ENCODE measurements at regions not wholly inside any gene's neighbourhood (a gene's known extent, or its start where the extent isn't known, plus 50 kb on each side); places are given as distances from the start of the nearest gene placed in this dataset.

DNA sequence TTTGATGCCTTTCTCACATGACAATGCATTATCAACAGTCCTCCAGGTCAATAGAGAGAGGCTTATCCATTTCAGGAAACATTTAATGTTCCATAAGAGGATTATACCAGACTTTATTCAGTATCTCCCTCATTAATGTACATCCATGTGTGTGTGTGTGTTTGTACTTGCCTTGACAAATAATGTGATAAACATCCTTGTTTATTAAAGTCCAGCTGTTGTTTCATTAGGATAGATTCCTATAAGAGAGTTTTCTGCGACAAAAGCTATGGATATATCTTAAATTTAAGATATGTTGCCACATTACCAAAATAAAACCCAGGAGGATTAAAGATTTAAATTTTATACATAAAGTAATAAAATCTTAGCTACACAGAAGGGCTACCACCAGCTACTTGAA lies 492.6 kb downstream of the TOX3 start:
- no peaks in the 10 kb centered on the region for H3K4me1 ChIP-seq (ENCODE audit: insufficient read depth, low read length)
- no peak for DNase-seq (ENCODE audit: insufficient read length, low spot score, missing footprints)
- H2AFZ ChIP-seq (ENCODE audit: low read length) = no peak overlapping the region
- H3K27ac ChIP-seq (ENCODE audit: low read depth, low read length) = no peak overlapping the region
- no peaks in the 10 kb centered on the region for H3K9me3 ChIP-seq (ENCODE audit: low read depth, low read length)
- H4K20me1 ChIP-seq (ENCODE audit: insufficient read depth, low read length) = no peaks in the 10 kb centered on the region
- H3K4me3 ChIP-seq (ENCODE audit: insufficient read depth, low read length) = no peak overlapping the region
- H3K27me3 ChIP-seq (ENCODE audit: insufficient read depth, low read length) = no peaks in the 10 kb centered on the region
- H3K4me2 ChIP-seq (ENCODE audit: insufficient read depth, low read length) = no peak overlapping the region
- TF ChIP-seq, protein P1, sequence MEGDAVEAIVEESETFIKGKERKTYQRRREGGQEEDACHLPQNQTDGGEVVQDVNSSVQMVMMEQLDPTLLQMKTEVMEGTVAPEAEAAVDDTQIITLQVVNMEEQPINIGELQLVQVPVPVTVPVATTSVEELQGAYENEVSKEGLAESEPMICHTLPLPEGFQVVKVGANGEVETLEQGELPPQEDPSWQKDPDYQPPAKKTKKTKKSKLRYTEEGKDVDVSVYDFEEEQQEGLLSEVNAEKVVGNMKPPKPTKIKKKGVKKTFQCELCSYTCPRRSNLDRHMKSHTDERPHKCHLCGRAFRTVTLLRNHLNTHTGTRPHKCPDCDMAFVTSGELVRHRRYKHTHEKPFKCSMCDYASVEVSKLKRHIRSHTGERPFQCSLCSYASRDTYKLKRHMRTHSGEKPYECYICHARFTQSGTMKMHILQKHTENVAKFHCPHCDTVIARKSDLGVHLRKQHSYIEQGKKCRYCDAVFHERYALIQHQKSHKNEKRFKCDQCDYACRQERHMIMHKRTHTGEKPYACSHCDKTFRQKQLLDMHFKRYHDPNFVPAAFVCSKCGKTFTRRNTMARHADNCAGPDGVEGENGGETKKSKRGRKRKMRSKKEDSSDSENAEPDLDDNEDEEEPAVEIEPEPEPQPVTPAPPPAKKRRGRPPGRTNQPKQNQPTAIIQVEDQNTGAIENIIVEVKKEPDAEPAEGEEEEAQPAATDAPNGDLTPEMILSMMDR (IDR thresholded peaks at IDR 0.05; ENCODE audit: extremely low read depth, low read depth, low read length) = no peak
- H3K36me3 ChIP-seq (ENCODE audit: insufficient read depth, low read length) = no peaks in the 10 kb centered on the region
- H3K79me2 ChIP-seq (ENCODE audit: insufficient read depth, low read length) = no peaks in the 10 kb centered on the region

DNA sequence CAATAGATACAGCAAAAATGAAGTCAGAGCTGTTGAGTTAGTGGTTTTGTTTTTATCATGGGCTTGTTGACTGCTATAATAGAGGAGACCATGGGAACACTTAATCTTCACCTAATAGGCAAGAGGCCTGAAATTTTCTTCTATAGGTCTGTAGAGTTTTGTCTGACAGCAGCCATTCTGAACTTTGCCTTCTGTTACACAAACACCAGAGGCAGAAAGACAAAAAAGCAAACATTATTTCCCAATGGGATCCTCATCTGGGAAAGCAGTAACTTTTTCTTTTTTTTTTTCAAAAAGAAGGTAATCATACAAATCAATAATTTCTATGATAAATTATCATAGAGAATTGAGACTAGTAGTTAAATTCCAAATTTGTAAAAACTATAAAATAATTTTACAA lies 494.1 kb downstream of the TOX3 start:
- Histone ChIP-seq H3K27me3 (ENCODE audit: insufficient read depth, low read length) (no peaks in the 10 kb centered on the region), H3K36me3 (ENCODE audit: insufficient read depth, low read length) (no peaks in the 10 kb centered on the region), H3K27ac (ENCODE audit: low read depth, low read length) (no peak overlapping the region), H3K9me3 (ENCODE audit: low read depth, low read length) (no peaks in the 10 kb centered on the region), H3K79me2 (ENCODE audit: insufficient read depth, low read length) (no peaks in the 10 kb centered on the region), H3K4me2 (ENCODE audit: insufficient read depth, low read length) (no peak overlapping the region), H2AFZ (ENCODE audit: low read length) (no peak overlapping the region), H3K4me1 (ENCODE audit: insufficient read depth, low read length) (no peaks in the 10 kb centered on the region), H3K4me3 (ENCODE audit: insufficient read depth, low read length) (no peak overlapping the region), H4K20me1 (ENCODE audit: insufficient read depth, low read length) (no peaks in the 10 kb centered on the region)
- no peak for DNase-seq (ENCODE audit: insufficient read length, low spot score, missing footprints)
- TF ChIP-seq, protein P1 (IDR thresholded peaks at IDR 0.05; ENCODE audit: extremely low read depth, low read depth, low read length) = no peak

- no peak for DNase-seq (ENCODE audit: insufficient read length, low spot score, missing footprints)
- TF ChIP-seq, protein P1 (IDR thresholded peaks at IDR 0.05; ENCODE audit: extremely low read depth, low read depth, low read length) = no peak
- Histone ChIP-seq H3K79me2 (ENCODE audit: insufficient read depth, low read length) (no peaks in the 10 kb centered on the region), H3K4me1 (ENCODE audit: insufficient read depth, low read length) (no peaks in the 10 kb centered on the region), H3K9me3 (ENCODE audit: low read depth, low read length) (peaks cover 3% of the 10 kb centered on the region), H3K4me3 (ENCODE audit: insufficient read depth, low read length) (no peak overlapping the region), H3K27me3 (ENCODE audit: insufficient read depth, low read length) (no peaks in the 10 kb centered on the region), H4K20me1 (ENCODE audit: insufficient read depth, low read length) (no peaks in the 10 kb centered on the region), H3K27ac (ENCODE audit: low read depth, low read length) (no peak overlapping the region), H2AFZ (ENCODE audit: low read length) (no peak overlapping the region), H3K36me3 (ENCODE audit: insufficient read depth, low read length) (no peaks in the 10 kb centered on the region), H3K4me2 (ENCODE audit: insufficient read depth, low read length) (no peak overlapping the region)
These were observed 495.4 kb downstream of the TOX3 start for GRCh38 chr16:52051414-52052172.

DNA sequence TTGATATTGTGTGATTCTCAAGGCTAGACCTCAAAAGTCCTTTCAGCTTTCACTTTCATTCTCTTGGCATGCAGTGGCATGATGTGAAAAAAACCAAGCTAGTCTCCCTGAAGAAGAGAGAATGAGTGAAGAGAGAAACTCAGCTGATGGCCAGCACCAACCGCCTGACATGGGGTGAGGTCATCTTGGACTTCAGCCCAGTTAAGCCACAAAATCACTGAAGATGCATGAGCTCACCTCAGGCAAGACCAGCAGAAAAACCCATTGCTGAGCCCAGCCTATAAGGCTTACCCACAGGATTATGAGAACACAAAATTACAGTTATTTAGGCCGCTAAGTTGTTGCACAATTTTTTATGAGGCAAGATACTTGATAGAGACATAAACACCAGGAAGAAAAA lies 496.5 kb downstream of the TOX3 start:
- Histone ChIP-seq H3K4me2 (ENCODE audit: insufficient read depth, low read length) (no peak overlapping the region), H4K20me1 (ENCODE audit: insufficient read depth, low read length) (no peaks in the 10 kb centered on the region), H3K27ac (ENCODE audit: low read depth, low read length) (no peak overlapping the region), H3K79me2 (ENCODE audit: insufficient read depth, low read length) (no peaks in the 10 kb centered on the region), H3K27me3 (ENCODE audit: insufficient read depth, low read length) (no peaks in the 10 kb centered on the region), H3K4me1 (ENCODE audit: insufficient read depth, low read length) (no peaks in the 10 kb centered on the region), H2AFZ (ENCODE audit: low read length) (no peak overlapping the region), H3K9me3 (ENCODE audit: low read depth, low read length) (peaks cover 3% of the 10 kb centered on the region), H3K4me3 (ENCODE audit: insufficient read depth, low read length) (no peak overlapping the region), H3K36me3 (ENCODE audit: insufficient read depth, low read length) (no peaks in the 10 kb centered on the region)
- DNase-seq (ENCODE audit: insufficient read length, low spot score, missing footprints) = no peak
- TF ChIP-seq, protein P1 (IDR thresholded peaks at IDR 0.05; ENCODE audit: extremely low read depth, low read depth, low read length) = no peak
